HG02884 (cell line): ENCODE measurements at regions not wholly inside any gene's neighbourhood (a gene's known extent, or its start where the extent isn't known, plus 50 kb on each side); places are given as distances from the start of the nearest gene placed in this dataset.
"Not testable (repeated sequence)": the region's sequence is repeated elsewhere in the genome, so short reads cannot be mapped to it uniquely, and the experiment has no call there.

Experiments
- ATAC-seq: cut with Tn5 transposase; IDR thresholded peaks from one replicate; pipeline ENCODE4 v1.9.1; 2021; ENCODE audit warnings: mild to moderate bottlenecking, moderate library complexity; ENCODE audit not compliant: unreplicated experiment

GRCh38 chr2:105541189-105542050 is 142.6 kb upstream of the FHL2 start:
- ATAC-seq: no peak

- no peak for ATAC-seq
Measured at GRCh38 chr2:105540642-105541041, 141.8 kb upstream of the FHL2 start.

- ATAC-seq: no peak
Measured at GRCh38 chr2:105539331-105539730, 140.5 kb upstream of the FHL2 start.

- ATAC-seq: no peak
Measured at GRCh38 chr2:105538840-105539239, 140.0 kb upstream of the FHL2 start.

GRCh38 chr2:105537920-105538319 is 139.1 kb upstream of the FHL2 start:
- ATAC-seq: no peak

- ATAC-seq: no peak
Measured at GRCh38 chr2:105537466-105537865, 138.6 kb upstream of the FHL2 start.

- no peak for ATAC-seq
Measured at GRCh38 chr2:105536175-105536574, 137.3 kb upstream of the FHL2 start.

GRCh38 chr2:105529258-105529657 is 130.4 kb upstream of the FHL2 start:
- not testable (repeated sequence) for ATAC-seq

GRCh38 chr2:105526000-105526925 is 127.4 kb upstream of the FHL2 start:
- ATAC-seq: no peak

GRCh38 chr2:105525201-105525600 is 126.3 kb upstream of the FHL2 start:
- ATAC-seq: no peak

GRCh38 chr2:105522645-105523044 is 123.8 kb upstream of the FHL2 start:
- ATAC-seq: no peak

GRCh38 chr2:105521616-105522015 is 122.8 kb upstream of the FHL2 start:
- ATAC-seq: no peak

GRCh38 chr2:105521176-105521575 is 122.3 kb upstream of the FHL2 start:
- no peak for ATAC-seq

- no peak for ATAC-seq
Measured at GRCh38 chr2:105519516-105519915, 120.7 kb upstream of the FHL2 start.

- no peak for ATAC-seq
Measured at GRCh38 chr2:105518897-105519296, 120.0 kb upstream of the FHL2 start.

- no peak for ATAC-seq
Measured at GRCh38 chr2:105517814-105518705, 119.2 kb upstream of the FHL2 start.

GRCh38 chr2:105515581-105516415 is 116.9 kb upstream of the FHL2 start:
- ATAC-seq: no peak

- no peak for ATAC-seq
Measured at GRCh38 chr2:105514576-105514975, 115.7 kb upstream of the FHL2 start.

- no peak for ATAC-seq
Measured at GRCh38 chr2:105510761-105511528, 112.1 kb upstream of the FHL2 start.
